GM18502 (cell line): ENCODE measurements at regions not wholly inside any gene's neighbourhood (a gene's known extent, or its start where the extent isn't known, plus 50 kb on each side); places are given as distances from the start of the nearest gene placed in this dataset.

Experiments used
- ATAC-seq: cut with Tn5 transposase; IDR thresholded peaks from one replicate; pipeline ENCODE4 v1.9.1; 2021; ENCODE audit warnings: mild to moderate bottlenecking; ENCODE audit not compliant: unreplicated experiment, poor library complexity

DNA sequence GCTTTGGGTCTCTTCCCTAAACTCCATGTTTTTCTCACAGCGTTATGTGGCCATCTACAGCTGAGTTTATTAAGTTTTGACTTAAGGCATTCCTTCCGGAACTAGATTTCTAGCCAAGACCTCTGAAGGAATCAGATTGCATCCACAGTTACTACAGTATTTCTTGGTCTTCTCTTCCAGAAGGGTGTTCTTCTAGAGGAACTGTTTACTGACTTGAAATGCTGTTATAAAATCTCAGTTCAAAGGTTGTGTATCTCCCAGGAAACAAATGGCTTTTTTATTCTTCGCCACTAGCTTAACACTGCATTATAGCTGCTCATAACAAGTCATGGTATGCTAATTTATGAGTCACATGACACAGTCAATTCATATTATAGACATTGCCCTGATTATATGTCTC lies 55.3 kb upstream of the RAD23B start:
- no peak for ATAC-seq

DNA sequence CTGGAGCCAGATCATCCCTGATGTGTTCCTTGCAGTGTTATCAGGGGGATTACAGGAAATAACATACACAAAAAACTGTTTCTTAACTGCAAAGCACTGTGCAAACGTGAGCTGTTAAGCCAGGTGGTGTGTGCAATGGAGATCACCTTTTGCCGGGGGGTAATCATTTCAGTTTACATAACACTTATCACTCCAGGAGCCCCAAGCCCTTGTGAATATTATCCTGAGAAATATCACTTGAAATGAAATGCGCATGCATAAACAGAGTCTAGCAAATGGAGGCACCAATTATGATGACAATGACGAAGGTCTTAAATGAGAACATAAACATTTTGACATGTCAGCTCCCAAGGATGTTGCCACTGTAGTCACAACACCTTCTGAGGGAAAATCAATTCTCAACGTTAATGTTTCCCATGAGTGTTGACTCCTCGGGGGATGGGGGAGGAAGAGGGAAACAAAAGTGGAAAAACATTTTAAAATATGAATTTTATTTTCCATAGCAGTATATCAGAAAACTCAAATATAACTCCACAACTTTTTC lies 54.5 kb upstream of the RAD23B start:
- ATAC-seq = no peak

DNA sequence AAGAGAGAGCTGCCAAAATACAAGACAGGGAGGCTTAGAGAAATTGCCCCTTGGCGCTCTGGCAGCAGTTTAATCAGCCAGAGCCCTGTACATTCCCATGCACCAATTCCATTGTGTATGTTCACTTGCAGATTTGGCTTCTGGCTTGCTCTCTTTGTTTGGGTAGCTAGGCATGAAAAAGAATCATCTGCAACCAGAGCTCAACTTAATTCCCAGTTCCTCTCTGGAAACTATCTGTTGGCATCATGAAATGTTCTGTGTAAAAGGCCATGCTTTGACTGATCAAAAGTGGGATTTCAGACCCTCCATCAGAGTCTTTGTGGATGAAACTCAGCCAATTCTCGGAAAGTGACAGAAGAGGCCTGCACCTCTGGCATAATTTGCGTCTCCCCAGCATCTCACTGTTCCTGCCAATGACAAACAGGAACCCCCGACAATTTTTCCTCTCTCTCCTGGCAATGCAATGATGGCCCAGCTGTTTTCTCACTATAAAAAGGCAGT lies 53.8 kb upstream of the RAD23B start:
- no peak for ATAC-seq
